ENCODE measurements at regions not wholly inside any gene's neighbourhood (a gene's known extent, or its start where the extent isn't known, plus 50 kb on each side); places are given as distances from the start of the nearest gene placed in this dataset.
"Not testable (repeated sequence)": the region's sequence is repeated elsewhere in the genome, so short reads cannot be mapped to it uniquely, and the experiment has no call there.

DNA sequence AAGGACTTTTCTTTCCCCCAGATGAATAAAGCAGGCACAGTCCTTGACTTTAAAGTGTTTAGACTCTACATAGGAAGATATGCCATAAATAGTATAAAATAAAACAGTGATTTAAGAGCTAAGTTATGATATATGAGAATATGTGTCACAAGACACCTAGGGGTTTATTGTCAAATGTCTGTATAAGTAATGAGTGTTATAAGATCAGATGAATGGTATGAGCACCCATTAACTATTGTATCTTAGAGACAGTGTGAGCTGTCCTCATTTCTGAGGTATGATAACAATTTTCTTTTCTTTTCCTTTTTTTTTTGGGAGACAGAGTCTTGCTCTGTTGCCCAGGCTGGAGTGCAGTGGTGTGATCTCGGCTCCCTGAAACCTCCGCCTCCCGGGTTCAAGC, 365.3 kb downstream of the RND3 start:
- no peaks in the 10 kb centered on the region for H3K36me3 ChIP-seq (ENCODE audit: insufficient read depth, low read length)
- Mint-ChIP-seq H3K27ac (no peak overlapping the region), H3K36me3 (ENCODE audit: low read depth) (no peaks in the 10 kb centered on the region), H3K4me1 (ENCODE audit: low read depth) (no peaks in the 10 kb centered on the region), H3K9me3 (no peaks in the 10 kb centered on the region), H3K27me3 (no peaks in the 10 kb centered on the region), H3K4me3 (no peak overlapping the region)
- no peaks in the 10 kb centered on the region for H3K27me3 ChIP-seq (ENCODE audit: control insufficient read depth in 1 of 2, insufficient read depth in 2 of 2, low read length in 2 of 2)
- ATAC-seq (ENCODE audit: poor library complexity) (no peak), DNase-seq (no peak)
- ChIA-PET CTCF (no interaction called here), POLR2A (no interaction called here)
- TF ChIP-seq, protein P1, sequence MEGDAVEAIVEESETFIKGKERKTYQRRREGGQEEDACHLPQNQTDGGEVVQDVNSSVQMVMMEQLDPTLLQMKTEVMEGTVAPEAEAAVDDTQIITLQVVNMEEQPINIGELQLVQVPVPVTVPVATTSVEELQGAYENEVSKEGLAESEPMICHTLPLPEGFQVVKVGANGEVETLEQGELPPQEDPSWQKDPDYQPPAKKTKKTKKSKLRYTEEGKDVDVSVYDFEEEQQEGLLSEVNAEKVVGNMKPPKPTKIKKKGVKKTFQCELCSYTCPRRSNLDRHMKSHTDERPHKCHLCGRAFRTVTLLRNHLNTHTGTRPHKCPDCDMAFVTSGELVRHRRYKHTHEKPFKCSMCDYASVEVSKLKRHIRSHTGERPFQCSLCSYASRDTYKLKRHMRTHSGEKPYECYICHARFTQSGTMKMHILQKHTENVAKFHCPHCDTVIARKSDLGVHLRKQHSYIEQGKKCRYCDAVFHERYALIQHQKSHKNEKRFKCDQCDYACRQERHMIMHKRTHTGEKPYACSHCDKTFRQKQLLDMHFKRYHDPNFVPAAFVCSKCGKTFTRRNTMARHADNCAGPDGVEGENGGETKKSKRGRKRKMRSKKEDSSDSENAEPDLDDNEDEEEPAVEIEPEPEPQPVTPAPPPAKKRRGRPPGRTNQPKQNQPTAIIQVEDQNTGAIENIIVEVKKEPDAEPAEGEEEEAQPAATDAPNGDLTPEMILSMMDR (IDR thresholded peaks at IDR 0.05): no peak
- no peak overlapping the region for H3K4me3 ChIP-seq (ENCODE audit: low read length)
- H3K4me1 ChIP-seq (ENCODE audit: insufficient read depth, low read length): no peaks in the 10 kb centered on the region
- intact Hi-C loops (cut with DNase I, micrococcal nuclease): no loop called here
- peaks cover 0 to 5% of the 10 kb centered on the region in 2 experiments for H3K9me3 ChIP-seq (ENCODE audit: control insufficient read depth in 1 of 2, insufficient read depth in 1 of 2, low read length in 2 of 2)
- no peak overlapping the region for H3K27ac ChIP-seq (ENCODE audit: low read depth in 1 of 2, low read length in 2 of 2)

GRCh38 chr2:150120326-150120955, 367.0 kb downstream of the RND3 start:
- no peaks in the 10 kb centered on the region for H3K36me3 Mint-ChIP-seq (ENCODE audit: low read depth)
- POLR2A ChIA-PET: no interaction called here

DNA sequence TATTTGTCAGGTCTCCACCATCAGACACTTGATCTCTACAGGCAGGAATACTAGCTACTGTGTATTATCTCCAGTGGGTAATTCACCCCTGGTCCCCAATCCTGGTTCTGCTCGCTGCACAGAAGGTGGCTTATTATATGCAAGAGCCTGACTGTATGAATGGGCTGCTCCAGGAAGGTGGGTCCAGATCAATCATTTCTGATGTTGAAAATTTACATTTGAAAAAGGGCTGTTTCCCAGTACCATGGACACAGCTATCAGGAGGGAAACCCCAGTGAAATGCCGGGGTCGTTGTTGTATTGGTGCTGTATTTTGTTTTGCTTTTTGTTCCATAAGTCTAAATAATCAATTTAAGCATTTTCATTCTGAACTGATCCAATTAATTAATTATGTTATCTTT, 367.6 kb downstream of the RND3 start:
- CTCF ChIA-PET: no interaction called here
- no peaks in the 10 kb centered on the region for H3K36me3 ChIP-seq (ENCODE audit: insufficient read depth, low read length)
- no peak for ATAC-seq (ENCODE audit: poor library complexity)

More at GRCh38 chr2:150120326-150120955, 367.0 kb downstream of the RND3 start:
- H3K27me3 Mint-ChIP-seq: no peaks in the 10 kb centered on the region
- no peak overlapping the region for H3K4me3 Mint-ChIP-seq
- H3K27ac ChIP-seq (ENCODE audit: low read depth in 1 of 2, low read length in 2 of 2): no peak overlapping the region
- H3K4me3 ChIP-seq (ENCODE audit: low read length): no peak overlapping the region
- no peak overlapping the region for H3K27ac Mint-ChIP-seq
- H3K9me3 ChIP-seq (ENCODE audit: control insufficient read depth in 1 of 2, insufficient read depth in 1 of 2, low read length in 2 of 2): no peaks in the 10 kb centered on the region
- H3K36me3 ChIP-seq (ENCODE audit: insufficient read depth, low read length): no peaks in the 10 kb centered on the region
- H3K4me1 ChIP-seq (ENCODE audit: insufficient read depth, low read length): no peaks in the 10 kb centered on the region
- H3K27me3 ChIP-seq (ENCODE audit: control insufficient read depth in 1 of 2, insufficient read depth in 2 of 2, low read length in 2 of 2): no peaks in the 10 kb centered on the region
- no peak for ATAC-seq (ENCODE audit: poor library complexity)
- TF ChIP-seq, protein P1 (IDR thresholded peaks at IDR 0.05): no peak
- CTCF ChIA-PET: no interaction called here
- intact Hi-C loops (cut with DNase I, micrococcal nuclease): no loop called here
- no peak for DNase-seq
- no peaks in the 10 kb centered on the region for H3K9me3 Mint-ChIP-seq
- no peaks in the 10 kb centered on the region for H3K4me1 Mint-ChIP-seq (ENCODE audit: low read depth)

DNA sequence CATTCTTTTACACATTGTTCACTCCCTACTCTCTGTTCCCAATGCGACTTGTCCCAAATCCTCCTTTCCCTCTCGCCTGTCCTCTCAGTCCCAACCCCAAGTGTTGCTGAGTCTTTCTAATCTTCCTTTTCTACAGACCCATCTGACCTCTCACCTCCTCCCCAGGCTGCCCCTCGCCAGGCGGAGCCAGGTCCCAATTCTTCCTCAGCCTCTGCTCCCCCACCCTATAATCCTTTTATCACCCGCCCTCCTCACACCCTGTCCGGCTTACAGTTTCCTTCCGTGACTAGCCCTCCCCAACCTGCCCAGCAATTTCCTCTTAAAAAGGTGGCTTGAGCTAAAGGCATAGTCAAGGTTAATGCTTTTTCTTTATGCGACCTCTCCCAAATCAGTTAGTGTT, 373.4 kb downstream of the RND3 start:
- H3K27me3 ChIP-seq (ENCODE audit: control insufficient read depth in 1 of 2, insufficient read depth in 2 of 2, low read length in 2 of 2); DNase-seq; intact Hi-C loops (cut with DNase I, micrococcal nuclease); H3K4me1 ChIP-seq (ENCODE audit: insufficient read depth, low read length); CTCF ChIA-PET; H3K27me3 Mint-ChIP-seq; H3K27ac Mint-ChIP-seq; ATAC-seq (ENCODE audit: poor library complexity); H3K36me3 Mint-ChIP-seq (ENCODE audit: low read depth); H3K36me3 ChIP-seq (ENCODE audit: insufficient read depth, low read length); H3K27ac ChIP-seq (ENCODE audit: low read depth in 1 of 2, low read length in 2 of 2); H3K9me3 Mint-ChIP-seq; H3K4me3 Mint-ChIP-seq; POLR2A ChIA-PET; H3K4me3 ChIP-seq (ENCODE audit: low read length); H3K4me1 Mint-ChIP-seq (ENCODE audit: low read depth); H3K9me3 ChIP-seq (ENCODE audit: control insufficient read depth in 1 of 2, insufficient read depth in 1 of 2, low read length in 2 of 2): not testable (repeated sequence)

More for the DNA sequence above, 367.6 kb downstream of the RND3 start:
- Histone ChIP-seq H3K27me3 (ENCODE audit: control insufficient read depth in 1 of 2, insufficient read depth in 2 of 2, low read length in 2 of 2) (no peaks in the 10 kb centered on the region), H3K27ac (ENCODE audit: low read depth in 1 of 2, low read length in 2 of 2) (no peak overlapping the region), H3K4me1 (ENCODE audit: insufficient read depth, low read length) (no peaks in the 10 kb centered on the region), H3K9me3 (ENCODE audit: control insufficient read depth in 1 of 2, insufficient read depth in 1 of 2, low read length in 2 of 2) (no peaks in the 10 kb centered on the region), H3K4me3 (ENCODE audit: low read length) (no peak overlapping the region)
- Mint-ChIP-seq H3K27ac (no peak overlapping the region), H3K36me3 (ENCODE audit: low read depth) (no peaks in the 10 kb centered on the region), H3K4me3 (no peak overlapping the region), H3K4me1 (ENCODE audit: low read depth) (no peaks in the 10 kb centered on the region), H3K9me3 (no peaks in the 10 kb centered on the region), H3K27me3 (no peaks in the 10 kb centered on the region)
- no peak for DNase-seq
- POLR2A ChIA-PET: no interaction called here
- intact Hi-C loops (cut with DNase I, micrococcal nuclease): no loop called here
- TF ChIP-seq, protein P1 (IDR thresholded peaks at IDR 0.05): no peak

Data from CD4-positive, alpha-beta T cell (primary cell).